GM12878 (cell line): ENCODE measurements at regions not wholly inside any gene's neighbourhood (a gene's known extent, or its start where the extent isn't known, plus 50 kb on each side); places are given as distances from the start of the nearest gene placed in this dataset.

Experiments used
- CREB1 ChIP-seq: IDR thresholded peaks from 2 replicates; pipeline ENCODE4 v1.6.1; 2012; ENCODE audit warnings: low read depth, mild to moderate bottlenecking, inconsistent platforms
- DPF2 ChIP-seq: fragments of 450-650 bp; IDR thresholded peaks from 2 replicates; pipeline ENCODE4 v1.6.1; 2017; ENCODE audit warnings: mild to moderate bottlenecking
- FOXM1 ChIP-seq: IDR thresholded peaks from 2 replicates; pipeline ENCODE4 v1.6.1; 2012; ENCODE audit warnings: low read depth, mild to moderate bottlenecking, inconsistent platforms, low read length, moderate library complexity
- HDAC2 ChIP-seq: fragments of 200-600 bp; sonication (generic); IDR thresholded peaks from 2 replicates; pipeline ENCODE4 v1.6.1; 2017
- IKZF1 ChIP-seq: fragments of 450-650 bp; conservative IDR thresholded peaks from 2 replicates; pipeline ENCODE4 v1.6.1; 2017; ENCODE audit warnings: antibody characterized with exemption, mild to moderate bottlenecking
- PAX5 ChIP-seq: IDR thresholded peaks from 2 replicates; pipeline ENCODE4 v1.6.1; 2011; ENCODE audit warnings: low read depth, low read length, borderline replicate concordance
- ZBED1 ChIP-seq: IDR thresholded peaks from 2 replicates; pipeline ENCODE4 v1.6.1; 2016; ENCODE audit warnings: borderline replicate concordance
- ZZZ3 ChIP-seq: IDR thresholded peaks from 2 replicates; pipeline ENCODE4 v1.6.1; 2011; ENCODE audit warnings: low read depth; ENCODE audit not compliant: control insufficient read depth, insufficient read length
- TF ChIP-seq, protein P1 (sequence below): IDR thresholded peaks from 2 replicates; pipeline ENCODE4 v1.6.1; 2011; ENCODE audit warnings: mild to moderate bottlenecking, low read depth, low read length, moderate library complexity; ENCODE audit not compliant: insufficient replicate concordance
- TF ChIP-seq, protein P2 (sequence below): IDR thresholded peaks from 2 replicates; pipeline ENCODE4 v1.6.1; 2012; ENCODE audit warnings: low read depth, low read length, improper control_type of control experiment
- TF ChIP-seq, protein P3 (sequence below): IDR thresholded peaks from 2 replicates; pipeline ENCODE4 v1.6.1; 2011; ENCODE audit warnings: borderline replicate concordance, low read depth, mild to moderate bottlenecking, moderate library complexity, mixed read lengths, low read length; ENCODE audit not compliant: insufficient read depth; ENCODE audit errors: extremely low read length
- TF ChIP-seq, protein P4 (sequence below): IDR thresholded peaks from 2 replicates; pipeline ENCODE4 v1.6.1; 2012; ENCODE audit warnings: low read length, inconsistent platforms

DNA sequence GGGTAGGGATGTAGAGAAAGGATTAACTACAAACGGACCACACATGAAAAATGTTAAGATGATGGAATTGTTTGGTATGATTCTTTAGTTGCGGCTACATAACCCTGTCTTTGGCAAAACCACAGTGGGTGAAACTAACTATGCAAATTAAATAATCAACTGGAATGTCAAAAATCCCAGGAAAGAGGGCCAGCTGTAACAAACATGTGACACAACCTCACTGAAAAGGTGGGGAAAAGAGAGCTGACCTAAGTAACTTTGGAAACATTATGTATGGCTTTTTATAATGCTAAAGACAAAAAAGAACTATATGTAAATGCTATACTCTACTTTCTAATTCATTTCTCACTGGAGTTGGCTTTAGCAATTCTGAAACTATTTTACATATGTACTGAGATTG is 252.0 kb downstream of the MRPS30 start (continued):
- TF ChIP-seq, protein P1, sequence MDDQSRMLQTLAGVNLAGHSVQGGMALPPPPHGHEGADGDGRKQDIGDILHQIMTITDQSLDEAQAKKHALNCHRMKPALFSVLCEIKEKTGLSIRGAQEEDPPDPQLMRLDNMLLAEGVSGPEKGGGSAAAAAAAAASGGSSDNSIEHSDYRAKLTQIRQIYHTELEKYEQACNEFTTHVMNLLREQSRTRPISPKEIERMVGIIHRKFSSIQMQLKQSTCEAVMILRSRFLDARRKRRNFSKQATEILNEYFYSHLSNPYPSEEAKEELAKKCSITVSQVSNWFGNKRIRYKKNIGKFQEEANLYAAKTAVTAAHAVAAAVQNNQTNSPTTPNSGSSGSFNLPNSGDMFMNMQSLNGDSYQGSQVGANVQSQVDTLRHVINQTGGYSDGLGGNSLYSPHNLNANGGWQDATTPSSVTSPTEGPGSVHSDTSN: no peak
- TF ChIP-seq ZBED1 (no peak), FOXM1 (no peak), CREB1 (no peak), IKZF1 (no peak), DPF2 (no peak), HDAC2 (no peak), ZZZ3 (no peak), PAX5 (no peak)
- TF ChIP-seq, protein P2, sequence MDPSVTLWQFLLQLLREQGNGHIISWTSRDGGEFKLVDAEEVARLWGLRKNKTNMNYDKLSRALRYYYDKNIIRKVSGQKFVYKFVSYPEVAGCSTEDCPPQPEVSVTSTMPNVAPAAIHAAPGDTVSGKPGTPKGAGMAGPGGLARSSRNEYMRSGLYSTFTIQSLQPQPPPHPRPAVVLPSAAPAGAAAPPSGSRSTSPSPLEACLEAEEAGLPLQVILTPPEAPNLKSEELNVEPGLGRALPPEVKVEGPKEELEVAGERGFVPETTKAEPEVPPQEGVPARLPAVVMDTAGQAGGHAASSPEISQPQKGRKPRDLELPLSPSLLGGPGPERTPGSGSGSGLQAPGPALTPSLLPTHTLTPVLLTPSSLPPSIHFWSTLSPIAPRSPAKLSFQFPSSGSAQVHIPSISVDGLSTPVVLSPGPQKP: no peak
- TF ChIP-seq, protein P3, sequence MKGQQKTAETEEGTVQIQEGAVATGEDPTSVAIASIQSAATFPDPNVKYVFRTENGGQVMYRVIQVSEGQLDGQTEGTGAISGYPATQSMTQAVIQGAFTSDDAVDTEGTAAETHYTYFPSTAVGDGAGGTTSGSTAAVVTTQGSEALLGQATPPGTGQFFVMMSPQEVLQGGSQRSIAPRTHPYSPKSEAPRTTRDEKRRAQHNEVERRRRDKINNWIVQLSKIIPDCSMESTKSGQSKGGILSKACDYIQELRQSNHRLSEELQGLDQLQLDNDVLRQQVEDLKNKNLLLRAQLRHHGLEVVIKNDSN: no peak
- TF ChIP-seq, protein P4, sequence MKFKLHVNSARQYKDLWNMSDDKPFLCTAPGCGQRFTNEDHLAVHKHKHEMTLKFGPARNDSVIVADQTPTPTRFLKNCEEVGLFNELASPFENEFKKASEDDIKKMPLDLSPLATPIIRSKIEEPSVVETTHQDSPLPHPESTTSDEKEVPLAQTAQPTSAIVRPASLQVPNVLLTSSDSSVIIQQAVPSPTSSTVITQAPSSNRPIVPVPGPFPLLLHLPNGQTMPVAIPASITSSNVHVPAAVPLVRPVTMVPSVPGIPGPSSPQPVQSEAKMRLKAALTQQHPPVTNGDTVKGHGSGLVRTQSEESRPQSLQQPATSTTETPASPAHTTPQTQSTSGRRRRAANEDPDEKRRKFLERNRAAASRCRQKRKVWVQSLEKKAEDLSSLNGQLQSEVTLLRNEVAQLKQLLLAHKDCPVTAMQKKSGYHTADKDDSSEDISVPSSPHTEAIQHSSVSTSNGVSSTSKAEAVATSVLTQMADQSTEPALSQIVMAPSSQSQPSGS: no peak
- TF ChIP-seq, all 136 proteins: peak for 0
